ENCODE measurements at regions not wholly inside any gene's neighbourhood (a gene's known extent, or its start where the extent isn't known, plus 50 kb on each side); places are given as distances from the start of the nearest gene placed in this dataset.

DNA sequence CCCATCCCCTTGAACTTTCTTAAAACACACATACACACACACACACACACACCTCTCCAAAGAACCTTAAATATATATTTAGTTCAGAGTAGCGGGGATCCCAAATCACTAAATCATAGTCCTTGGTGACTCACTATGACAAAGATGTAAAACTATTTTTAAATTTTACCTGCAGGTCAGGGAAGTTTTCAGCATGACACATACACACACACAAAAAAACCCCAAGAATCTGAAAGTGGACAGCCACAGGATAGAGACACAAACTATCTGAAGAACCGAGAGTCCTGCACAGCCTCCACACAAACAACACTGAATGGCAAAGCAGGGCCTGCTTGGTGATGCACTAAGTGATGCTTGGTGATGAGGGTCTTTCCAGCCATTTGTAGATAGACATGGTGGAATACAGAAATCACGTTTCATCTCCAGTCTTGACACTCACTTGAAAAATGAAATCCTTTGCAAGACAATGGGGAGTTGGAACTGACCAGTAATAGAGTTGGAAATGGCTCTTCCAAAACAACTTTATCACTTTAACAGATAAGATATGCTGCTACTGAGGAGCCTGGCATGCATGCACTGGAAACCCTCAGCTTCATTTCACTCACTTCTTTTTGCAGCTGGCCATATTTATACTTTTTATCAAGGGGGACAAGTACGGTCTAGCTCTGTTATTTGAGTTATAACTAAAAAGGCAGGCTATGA, 307.3 kb downstream of the RAPGEF2 start:
- DNase-seq (ENCODE audit: extremely low read depth, low read depth) = no peak
- TF ChIP-seq, protein P1, sequence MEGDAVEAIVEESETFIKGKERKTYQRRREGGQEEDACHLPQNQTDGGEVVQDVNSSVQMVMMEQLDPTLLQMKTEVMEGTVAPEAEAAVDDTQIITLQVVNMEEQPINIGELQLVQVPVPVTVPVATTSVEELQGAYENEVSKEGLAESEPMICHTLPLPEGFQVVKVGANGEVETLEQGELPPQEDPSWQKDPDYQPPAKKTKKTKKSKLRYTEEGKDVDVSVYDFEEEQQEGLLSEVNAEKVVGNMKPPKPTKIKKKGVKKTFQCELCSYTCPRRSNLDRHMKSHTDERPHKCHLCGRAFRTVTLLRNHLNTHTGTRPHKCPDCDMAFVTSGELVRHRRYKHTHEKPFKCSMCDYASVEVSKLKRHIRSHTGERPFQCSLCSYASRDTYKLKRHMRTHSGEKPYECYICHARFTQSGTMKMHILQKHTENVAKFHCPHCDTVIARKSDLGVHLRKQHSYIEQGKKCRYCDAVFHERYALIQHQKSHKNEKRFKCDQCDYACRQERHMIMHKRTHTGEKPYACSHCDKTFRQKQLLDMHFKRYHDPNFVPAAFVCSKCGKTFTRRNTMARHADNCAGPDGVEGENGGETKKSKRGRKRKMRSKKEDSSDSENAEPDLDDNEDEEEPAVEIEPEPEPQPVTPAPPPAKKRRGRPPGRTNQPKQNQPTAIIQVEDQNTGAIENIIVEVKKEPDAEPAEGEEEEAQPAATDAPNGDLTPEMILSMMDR (IDR thresholded peaks at IDR 0.05; ENCODE audit: low read depth, low read length) = no peak

DNA sequence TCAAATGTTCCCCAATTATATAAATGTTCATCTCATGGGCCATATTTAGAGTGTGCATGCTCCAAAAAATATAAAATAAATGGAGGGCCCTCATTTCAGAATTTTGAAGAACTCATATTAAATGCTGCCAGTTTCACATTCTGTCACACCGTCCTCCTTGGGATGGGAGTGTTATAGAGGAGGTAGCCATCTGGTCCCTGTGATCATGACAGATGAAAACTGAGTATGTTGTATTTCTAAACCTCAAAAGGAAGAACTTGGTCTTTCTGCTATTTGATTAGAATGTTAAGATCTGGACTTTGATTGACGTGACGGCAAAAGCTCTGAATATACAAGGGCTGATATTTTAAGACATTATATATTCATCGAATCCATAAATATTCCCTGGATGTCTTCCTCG, 308.0 kb downstream of the RAPGEF2 start:
- no peak for DNase-seq (ENCODE audit: extremely low read depth, low read depth)
- TF ChIP-seq, protein P1 (IDR thresholded peaks at IDR 0.05; ENCODE audit: low read depth, low read length) = no peak

DNA sequence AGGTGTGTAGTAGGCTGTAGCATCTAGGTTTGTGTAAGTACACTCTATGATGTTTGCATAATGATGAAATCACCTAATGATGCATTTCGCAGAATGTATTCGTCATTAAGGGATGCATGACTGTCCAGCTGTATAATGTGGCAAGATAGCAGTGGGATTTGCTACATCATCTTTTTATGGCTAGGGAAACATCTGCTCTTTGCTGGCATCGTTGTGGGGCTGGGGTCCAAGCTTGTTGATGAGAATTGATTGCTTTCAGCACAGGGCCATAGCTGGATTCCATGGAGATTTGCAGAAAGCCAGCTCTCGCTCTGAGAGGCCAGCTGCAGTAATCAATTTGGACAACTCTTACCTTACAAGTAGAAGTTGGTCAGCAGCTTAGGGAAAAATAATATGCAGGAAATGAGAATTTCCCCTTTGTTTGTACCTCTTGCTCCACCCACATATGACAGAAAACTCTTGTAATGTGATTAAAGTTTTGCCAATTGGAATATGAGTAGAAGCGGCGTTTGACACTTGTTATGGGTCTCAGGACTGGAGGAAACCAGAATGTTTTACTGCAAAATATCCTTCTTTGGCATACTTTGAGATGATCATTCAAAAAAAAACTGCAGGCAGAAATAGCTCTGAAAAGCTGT, 310.5 kb downstream of the RAPGEF2 start:
- DNase-seq (ENCODE audit: extremely low read depth, low read depth) = no peak
- TF ChIP-seq, protein P1 (IDR thresholded peaks at IDR 0.05; ENCODE audit: low read depth, low read length) = no peak

DNA sequence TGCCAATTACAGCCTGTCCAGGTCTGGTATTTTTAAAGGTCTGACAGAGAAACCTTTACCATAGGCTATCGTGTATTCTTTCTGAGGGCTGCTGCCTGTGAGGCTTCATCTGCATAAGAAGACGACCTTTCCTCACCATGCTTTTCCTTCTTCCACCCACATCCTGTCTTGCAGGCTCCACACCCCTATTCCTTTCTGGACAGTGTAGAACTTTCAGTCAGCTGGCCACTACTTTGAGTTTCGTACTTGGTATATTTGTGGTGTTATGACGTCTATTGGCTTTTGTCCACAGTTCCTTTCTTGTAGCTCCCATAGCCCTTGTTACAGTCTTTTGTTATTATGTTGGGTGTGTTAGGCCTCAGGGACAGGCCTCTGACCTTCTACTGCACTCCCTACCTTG, 311.4 kb downstream of the RAPGEF2 start:
- TF ChIP-seq, protein P1 (IDR thresholded peaks at IDR 0.05; ENCODE audit: low read depth, low read length) = no peak
- DNase-seq (ENCODE audit: extremely low read depth, low read depth) = no peak

DNA sequence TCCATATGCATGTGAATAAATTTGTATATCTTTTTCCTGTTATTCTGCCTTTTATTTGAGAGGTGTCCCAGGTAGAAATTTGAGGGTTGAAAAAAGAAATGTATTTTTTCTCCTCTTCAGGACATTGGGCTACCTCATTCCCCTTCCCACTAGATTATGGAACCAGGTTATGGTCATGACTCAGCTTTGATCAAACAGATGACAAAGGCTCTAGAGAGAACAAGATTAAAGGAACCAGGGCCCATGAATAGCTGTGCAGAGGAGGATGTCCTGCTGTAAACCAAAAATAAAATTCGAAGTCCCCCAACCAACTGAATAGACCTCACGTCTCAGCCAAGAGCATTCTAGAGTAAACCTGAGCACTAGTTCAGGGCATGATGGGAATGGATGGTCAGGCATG, 313.2 kb downstream of the RAPGEF2 start:
- TF ChIP-seq, protein P1 (IDR thresholded peaks at IDR 0.05; ENCODE audit: low read depth, low read length) = no peak
- no peak for DNase-seq (ENCODE audit: extremely low read depth, low read depth)

DNA sequence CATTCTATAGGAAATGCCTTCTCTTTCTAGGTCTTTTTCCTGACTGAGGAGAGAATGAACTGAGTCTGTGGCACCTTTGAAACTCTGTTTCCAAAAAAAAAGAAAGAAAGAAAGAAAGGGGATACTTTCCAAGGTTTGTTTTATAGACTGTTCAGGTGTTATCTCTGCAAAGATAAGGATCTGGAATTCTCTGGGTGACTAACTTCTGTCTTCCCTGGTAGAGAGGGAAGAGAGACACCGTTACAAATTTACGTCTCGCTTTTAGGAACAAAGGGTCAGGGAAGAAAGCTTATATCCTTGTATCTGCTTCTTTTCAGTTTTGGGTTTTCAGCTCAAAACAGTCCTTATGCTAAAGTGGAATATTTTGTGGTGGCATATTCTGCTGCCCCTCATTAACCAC, 314.1 kb downstream of the RAPGEF2 start:
- DNase-seq (ENCODE audit: extremely low read depth, low read depth) = no peak
- TF ChIP-seq, protein P1 (IDR thresholded peaks at IDR 0.05; ENCODE audit: low read depth, low read length) = no peak

Measured in AG09319 (cell line).